Peyer's patch (tissue), 4 donors: ENCODE measurements at regions not wholly inside any gene's neighbourhood (a gene's known extent, or its start where the extent isn't known, plus 50 kb on each side); places are given as distances from the start of the nearest gene placed in this dataset.

Experiments
- POLR2A ChIP-seq, 2 donors: fragments of 450-650 bp; IDR thresholded peaks; one replicate each; pipeline ENCODE4 v1.5.1; 2017; ENCODE audit warnings: antibody characterized with exemption in 2 of 2, mild to moderate bottlenecking in 2 of 2, moderate library complexity in 2 of 2
- TF ChIP-seq, protein P1 (sequence below), 6 experiments: fragments of 450-650 bp in 4 of 6; fragments of 200-600 bp in 2 of 6; sonication (generic) in 1 of 6; IDR thresholded peaks; one replicate each; pipeline ENCODE4 v1.5.1; 2017 to 2019; ENCODE audit warnings: antibody characterized with exemption in 6 of 6, mild to moderate bottlenecking in 3 of 6, moderate library complexity in 1 of 6

DNA sequence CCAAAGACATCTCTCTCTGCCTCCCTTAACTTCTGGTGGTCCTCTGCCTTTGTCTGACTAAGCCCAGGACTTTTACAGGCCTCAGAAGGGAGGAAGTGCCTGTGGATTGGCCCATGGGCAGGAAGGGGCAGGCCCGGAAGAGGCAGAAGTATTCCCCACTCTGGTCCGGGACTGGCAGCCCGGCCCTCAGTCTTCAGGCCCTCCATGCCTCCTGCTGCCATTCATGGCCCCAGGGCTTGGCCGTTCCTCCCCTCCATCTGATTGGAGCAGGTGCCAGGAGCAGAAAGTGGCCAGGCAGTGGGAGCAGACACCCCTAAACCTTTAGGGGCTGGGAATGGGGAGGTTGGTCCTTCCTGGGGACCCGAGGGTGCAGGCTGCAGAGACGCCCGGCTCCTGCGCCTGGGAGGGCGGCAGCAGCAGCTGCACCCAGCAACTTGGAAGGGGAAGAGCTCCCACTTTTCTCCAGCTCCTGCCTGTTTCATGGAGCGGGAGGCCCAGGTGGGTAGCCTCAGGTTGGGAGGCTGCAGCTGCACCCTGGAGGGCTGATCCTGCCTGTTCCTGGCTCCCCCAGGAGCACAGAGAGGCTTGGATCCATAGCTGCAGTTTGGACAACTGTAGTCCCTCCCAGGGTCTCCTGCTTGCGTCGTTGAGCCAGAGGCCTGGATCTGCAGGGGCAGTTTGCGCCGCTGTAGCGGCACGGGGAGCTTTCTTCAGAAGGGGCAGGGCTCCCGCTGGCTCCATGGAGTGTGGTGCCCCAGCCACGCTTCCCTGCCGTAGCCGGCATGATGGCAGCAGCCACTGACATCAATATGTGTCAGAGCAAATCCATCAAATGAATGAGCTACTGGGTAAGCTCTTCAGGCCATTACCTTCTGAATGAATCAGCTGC, 661.5 kb upstream of the NUDT12 start:
- TF ChIP-seq, protein P1, sequence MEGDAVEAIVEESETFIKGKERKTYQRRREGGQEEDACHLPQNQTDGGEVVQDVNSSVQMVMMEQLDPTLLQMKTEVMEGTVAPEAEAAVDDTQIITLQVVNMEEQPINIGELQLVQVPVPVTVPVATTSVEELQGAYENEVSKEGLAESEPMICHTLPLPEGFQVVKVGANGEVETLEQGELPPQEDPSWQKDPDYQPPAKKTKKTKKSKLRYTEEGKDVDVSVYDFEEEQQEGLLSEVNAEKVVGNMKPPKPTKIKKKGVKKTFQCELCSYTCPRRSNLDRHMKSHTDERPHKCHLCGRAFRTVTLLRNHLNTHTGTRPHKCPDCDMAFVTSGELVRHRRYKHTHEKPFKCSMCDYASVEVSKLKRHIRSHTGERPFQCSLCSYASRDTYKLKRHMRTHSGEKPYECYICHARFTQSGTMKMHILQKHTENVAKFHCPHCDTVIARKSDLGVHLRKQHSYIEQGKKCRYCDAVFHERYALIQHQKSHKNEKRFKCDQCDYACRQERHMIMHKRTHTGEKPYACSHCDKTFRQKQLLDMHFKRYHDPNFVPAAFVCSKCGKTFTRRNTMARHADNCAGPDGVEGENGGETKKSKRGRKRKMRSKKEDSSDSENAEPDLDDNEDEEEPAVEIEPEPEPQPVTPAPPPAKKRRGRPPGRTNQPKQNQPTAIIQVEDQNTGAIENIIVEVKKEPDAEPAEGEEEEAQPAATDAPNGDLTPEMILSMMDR (IDR thresholded peaks at IDR 0.05), result no peak
- no peak for TF ChIP-seq POLR2A (IDR thresholded peaks at IDR 0.05)
